Ammon's horn (tissue), 1 donor: ENCODE measurements at regions not wholly inside any gene's neighbourhood (a gene's known extent, or its start where the extent isn't known, plus 50 kb on each side); places are given as distances from the start of the nearest gene placed in this dataset.
A peak's percentile ranks its signal among the peaks of the same experiment; 100 is the strongest.
"Not testable (repeated sequence)": the region's sequence is repeated elsewhere in the genome, so short reads cannot be mapped to it uniquely, and the experiment has no call there.

Source experiments
- DNase-seq: peaks from one replicate; pipeline ENCODE4 v3.0.0-alpha.2; 2016; ENCODE audit warnings: low spot score

DNA sequence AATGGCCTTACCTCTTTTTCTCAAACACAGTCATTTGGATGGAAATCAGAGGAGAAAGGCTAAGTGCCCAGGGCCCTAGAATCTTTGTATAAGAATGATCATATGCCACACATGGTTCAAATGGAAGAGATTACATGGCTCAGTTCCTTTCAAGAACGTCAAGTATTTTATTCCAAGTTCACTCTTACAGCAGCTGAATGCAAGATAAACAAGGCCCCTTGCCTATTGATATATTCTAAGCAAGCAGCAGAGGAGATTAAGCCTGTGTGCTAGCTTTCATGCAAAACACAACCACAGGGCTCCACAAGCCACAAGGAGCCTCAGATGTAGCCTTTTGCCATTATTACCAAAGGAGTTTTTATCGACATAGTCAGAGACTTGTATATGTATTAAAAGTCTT lies 55.3 kb upstream of the SLCO6A1 start:
- no peak for DNase-seq

DNA sequence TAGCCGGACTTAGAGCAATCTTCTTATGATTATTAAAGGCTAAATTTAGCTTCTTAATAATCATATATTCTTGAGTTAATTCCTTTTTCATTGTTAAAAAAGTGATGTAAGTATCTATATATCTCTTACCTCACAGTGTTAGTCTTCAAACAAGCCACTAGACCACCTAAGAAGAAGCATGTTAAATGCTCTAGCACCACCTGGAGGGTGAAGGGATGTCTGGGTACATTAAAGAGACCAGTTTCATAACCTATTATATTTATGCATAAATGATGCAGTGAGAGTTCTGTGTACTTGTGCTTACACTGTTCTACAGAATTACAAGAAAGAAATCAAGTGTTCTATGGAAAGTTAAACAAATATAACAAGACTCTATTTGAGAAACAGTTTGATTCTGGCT lies 55.9 kb upstream of the SLCO6A1 start:
- no peak for DNase-seq

- no peak for DNase-seq
Measured at GRCh38 chr5:102561894-102562760, 63.3 kb upstream of the SLCO6A1 start.

DNA sequence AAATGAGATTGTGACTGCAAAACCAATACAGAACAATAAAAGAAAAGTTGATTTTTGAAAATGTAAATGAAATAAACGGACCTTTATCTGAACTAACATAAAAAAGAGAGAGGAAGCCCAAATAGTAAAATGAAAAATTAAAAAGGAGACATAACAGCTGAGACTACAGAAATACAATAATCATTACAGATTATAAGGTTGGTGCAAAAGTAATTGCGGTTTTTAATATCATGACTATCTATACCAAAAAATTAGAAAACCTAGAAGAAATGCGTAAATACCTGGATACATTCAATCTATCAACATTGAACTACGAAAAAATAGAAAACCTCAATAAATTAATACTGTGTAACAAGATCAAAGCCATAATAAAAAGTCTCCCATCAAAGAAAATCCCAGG lies 71.9 kb upstream of the SLCO6A1 start:
- no peak for DNase-seq

DNA sequence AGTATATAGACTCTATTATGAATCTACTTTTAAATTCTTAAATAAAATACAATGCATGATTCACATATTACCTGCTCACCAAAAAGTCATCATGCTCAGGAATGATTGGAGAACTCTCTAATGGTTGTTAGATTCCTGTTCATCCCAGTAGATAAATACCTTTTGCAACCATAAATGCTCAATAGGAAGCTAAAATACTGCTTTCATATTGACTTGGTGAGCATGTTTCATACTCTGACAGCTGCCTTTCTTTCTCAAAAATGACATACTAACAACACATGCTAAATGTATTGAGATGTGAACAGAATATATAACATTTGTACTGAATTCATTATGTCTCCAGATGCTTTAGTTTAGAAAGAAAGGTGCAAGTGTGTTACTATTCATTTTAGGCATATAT lies 79.6 kb upstream of the SLCO6A1 start:
- no peak for DNase-seq

DNA sequence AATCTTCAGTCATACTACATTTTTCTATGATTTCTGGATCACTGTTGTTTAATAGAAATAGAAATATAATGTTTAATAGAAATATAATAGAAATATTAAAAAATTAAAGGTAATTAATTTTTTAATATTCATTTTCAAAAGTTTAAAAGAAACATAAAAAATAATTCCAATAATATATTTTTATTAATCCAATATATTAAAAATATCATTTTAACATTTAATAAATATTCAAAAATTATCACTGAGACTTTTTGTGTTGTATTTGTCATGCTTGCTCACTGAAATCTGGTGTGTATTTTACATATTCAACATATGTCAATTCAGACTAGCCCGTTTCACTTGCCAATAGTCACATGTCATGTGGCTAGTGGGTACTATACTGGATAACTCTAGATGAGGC lies 80.6 kb upstream of the SLCO6A1 start:
- DNase-seq: no peak

GRCh38 chr5:102581011-102581410 lies 82.2 kb upstream of the SLCO6A1 start:
- no peak for DNase-seq

- DNase-seq: no peak
Measured at GRCh38 chr5:102582696-102583095, 83.9 kb upstream of the SLCO6A1 start.

DNA sequence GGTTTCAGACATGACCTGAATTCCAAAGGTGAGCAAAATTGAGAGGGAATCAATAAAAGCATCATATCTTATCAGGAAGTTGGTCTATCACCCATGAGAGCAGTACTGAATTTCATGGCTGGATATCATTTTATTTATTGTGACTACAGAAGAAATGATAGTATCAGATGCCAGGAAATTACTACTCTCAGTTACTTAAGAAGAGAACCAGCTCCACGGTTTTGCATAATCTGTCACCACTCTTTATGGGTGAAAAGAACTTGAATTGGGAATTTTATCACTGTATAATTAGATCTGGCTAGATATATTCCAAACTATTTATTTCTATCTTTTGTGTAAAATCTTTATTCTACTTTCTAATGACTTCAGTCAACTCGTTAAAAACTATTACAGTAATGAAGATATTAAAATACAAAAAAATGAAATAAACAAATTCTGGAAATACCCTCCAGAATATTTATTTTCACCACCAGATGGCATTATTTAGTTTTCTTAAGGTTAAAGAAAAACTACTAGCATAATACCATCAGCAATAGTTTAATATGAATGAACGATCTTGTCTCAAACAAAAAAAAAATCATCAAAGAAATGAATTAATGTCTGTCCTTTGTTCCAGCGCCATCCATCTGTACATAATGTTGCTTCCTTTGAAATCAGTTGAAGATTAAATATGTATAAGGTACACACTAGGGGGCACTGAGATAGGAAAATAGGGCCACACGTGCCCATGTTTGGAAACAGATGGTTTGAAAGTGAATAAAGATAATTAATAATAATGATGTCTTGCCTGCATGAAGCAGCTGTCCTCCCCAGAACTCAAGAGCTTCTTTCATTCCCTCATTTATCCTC lies 84.7 kb upstream of the SLCO6A1 start:
- DNase-seq: peak; percentile 2

GRCh38 chr5:102589661-102590060 lies 90.9 kb upstream of the SLCO6A1 start:
- no peak for DNase-seq

DNA sequence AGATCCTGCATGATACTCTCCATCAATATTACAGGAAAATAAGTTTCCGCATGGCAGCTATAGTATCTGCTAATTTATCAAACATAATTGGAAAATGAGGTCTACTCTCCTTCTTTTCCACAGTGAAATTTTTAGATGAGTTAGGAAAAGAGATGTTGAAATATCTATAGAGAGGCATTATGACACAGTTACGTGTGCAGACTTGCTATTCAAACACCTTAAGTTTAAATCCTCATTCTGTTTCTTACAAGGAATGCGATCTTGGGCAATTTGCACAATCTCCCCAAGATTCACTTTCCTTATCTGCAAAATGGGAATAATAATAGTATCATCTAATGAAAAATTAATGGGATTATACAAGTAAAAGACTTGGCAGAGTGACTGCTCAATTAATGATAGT lies 91.7 kb upstream of the SLCO6A1 start:
- DNase-seq: no peak

- no peak for DNase-seq
Measured at GRCh38 chr5:102591650-102592049, 92.8 kb upstream of the SLCO6A1 start.

DNA sequence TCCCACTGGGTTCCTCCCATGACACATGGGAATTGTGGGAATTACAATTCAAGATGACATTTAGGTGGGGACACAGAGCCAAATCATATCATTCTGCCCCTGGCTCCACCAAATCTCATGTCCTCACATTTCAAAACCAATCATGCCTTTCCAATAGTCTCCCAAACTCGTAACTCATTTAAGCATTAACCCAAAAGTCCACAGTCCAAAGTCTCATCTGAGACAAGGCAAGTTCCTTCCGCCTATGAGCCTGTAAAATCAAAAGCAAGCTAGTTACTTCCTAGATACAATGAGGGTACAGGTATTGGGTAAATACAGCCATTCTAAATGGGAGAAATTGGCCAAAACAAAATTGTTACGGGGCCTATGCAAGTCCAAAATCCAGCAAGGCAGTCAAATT lies 93.8 kb upstream of the SLCO6A1 start:
- not testable (repeated sequence) for DNase-seq

DNA sequence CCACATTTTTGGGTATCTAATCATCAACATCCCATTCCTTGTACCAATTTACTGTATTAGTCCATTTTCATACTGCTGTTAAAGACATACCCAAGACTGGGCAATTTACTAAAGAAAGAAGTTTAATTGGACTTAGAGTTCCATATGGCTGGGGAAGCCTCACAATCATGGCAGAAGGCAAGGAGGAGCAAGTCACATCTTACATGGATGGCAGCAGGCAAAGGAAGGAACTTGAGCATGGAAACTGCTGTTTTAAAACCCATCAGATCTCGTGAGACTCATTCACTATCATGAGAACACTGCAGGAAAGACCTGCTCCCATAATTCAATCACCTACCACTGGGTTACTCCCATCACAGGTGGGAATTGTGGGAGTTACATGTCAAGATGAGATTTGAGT lies 95.4 kb upstream of the SLCO6A1 start:
- DNase-seq: no peak

- no peak for DNase-seq
Measured at GRCh38 chr5:102595332-102595731, 96.5 kb upstream of the SLCO6A1 start.

- DNase-seq: no peak
Measured at GRCh38 chr5:102596113-102596512, 97.3 kb upstream of the SLCO6A1 start.

- DNase-seq: no peak
Measured at GRCh38 chr5:102596951-102597350, 98.2 kb upstream of the SLCO6A1 start.

- no peak for DNase-seq
Measured at GRCh38 chr5:102599289-102599688, 100.5 kb upstream of the SLCO6A1 start.

DNA sequence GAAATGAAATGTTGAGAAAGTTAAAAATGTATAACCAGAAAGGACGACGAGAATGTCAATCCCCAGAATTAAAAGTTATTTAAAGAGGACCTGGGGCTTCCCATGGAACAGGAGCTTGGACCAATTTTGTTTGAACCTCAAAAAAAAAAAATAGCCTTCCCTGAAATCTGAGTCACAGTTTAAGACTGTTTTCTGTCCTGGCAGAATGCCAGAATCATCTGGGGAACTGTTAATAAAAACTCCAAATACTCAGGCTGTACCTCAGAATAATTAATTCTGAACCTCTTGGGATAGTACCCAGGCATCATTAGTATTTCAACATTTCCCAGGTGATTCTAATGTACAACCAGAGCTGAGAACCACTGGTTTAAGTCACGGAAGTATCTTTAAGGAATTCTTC lies 102.2 kb upstream of the SLCO6A1 start:
- no peak for DNase-seq

DNA sequence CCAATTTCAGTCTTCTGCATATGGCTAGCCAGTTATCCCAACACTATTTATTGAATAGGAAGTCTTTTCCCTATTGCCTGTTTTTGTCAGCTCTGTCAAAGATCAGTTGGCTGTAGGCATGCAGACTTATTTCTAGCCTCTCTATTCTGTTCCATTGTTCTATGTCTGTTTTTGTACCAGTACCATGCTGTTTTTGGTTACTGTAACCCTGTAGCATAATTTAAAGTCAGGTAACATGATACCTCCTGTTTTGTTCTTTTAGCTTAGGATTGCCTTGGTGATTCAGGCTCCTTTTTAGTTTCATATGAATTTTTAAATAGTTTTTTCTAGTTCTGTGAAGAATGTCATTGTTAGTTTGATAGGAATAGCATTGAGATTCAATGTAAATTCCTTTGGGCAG lies 104.9 kb upstream of the SLCO6A1 start:
- no peak for DNase-seq

DNA sequence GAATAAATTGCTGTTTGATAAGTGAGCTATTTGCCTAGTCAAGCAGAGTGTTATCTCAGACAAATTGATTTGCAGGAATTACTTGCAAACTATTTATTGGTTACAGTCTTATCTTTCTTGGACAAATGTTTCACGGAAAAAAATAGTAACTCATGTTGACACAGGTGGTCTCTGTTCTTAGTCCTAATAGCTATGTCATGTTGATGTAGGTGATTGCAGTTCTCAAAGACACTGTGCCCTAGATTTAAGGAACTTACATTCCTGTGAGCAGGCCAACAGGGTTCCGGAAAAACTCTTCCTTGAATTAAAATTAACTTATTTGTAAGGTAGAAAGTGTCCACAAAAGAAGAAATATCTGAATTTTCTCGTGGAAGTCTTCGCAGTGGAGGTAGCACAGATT lies 109.6 kb upstream of the SLCO6A1 start:
- no peak for DNase-seq

- DNase-seq: no peak
Measured at GRCh38 chr5:102611312-102611711, 112.5 kb upstream of the SLCO6A1 start.

GRCh38 chr5:102613661-102614060 lies 114.9 kb upstream of the SLCO6A1 start:
- no peak for DNase-seq
